HG02798 (cell line): ENCODE measurements at regions not wholly inside any gene's neighbourhood (a gene's known extent, or its start where the extent isn't known, plus 50 kb on each side); places are given as distances from the start of the nearest gene placed in this dataset.
"Not testable (repeated sequence)": the region's sequence is repeated elsewhere in the genome, so short reads cannot be mapped to it uniquely, and the experiment has no call there.

Experiments used
- ATAC-seq: cut with Tn5 transposase; IDR thresholded peaks from one replicate; pipeline ENCODE4 v1.9.1; 2021; ENCODE audit warnings: mild to moderate bottlenecking; ENCODE audit not compliant: unreplicated experiment, poor library complexity

- no peak for ATAC-seq
Observed at GRCh38 chr5:85512896-85513295, 1104.8 kb upstream of the COX7C start.

GRCh38 chr5:85515588-85515987, 1102.2 kb upstream of the COX7C start:
- no peak for ATAC-seq

GRCh38 chr5:85517386-85517785, 1100.4 kb upstream of the COX7C start:
- ATAC-seq, result no peak

- no peak for ATAC-seq
Observed at GRCh38 chr5:85533341-85534047, 1084.2 kb upstream of the COX7C start.

GRCh38 chr5:85538362-85538761, 1079.4 kb upstream of the COX7C start:
- no peak for ATAC-seq

- ATAC-seq, result no peak
Observed at GRCh38 chr5:85545129-85545528, 1072.6 kb upstream of the COX7C start.

- no peak for ATAC-seq
Observed at GRCh38 chr5:85549229-85549628, 1068.5 kb upstream of the COX7C start.

- no peak for ATAC-seq
Observed at GRCh38 chr5:85549836-85550599, 1067.7 kb upstream of the COX7C start.

- ATAC-seq, result no peak
Observed at GRCh38 chr5:85556464-85556863, 1061.3 kb upstream of the COX7C start.

GRCh38 chr5:85576666-85577065, 1041.1 kb upstream of the COX7C start:
- ATAC-seq, result no peak

- not testable (repeated sequence) for ATAC-seq
Observed at GRCh38 chr5:85587806-85588205, 1029.9 kb upstream of the COX7C start.

- ATAC-seq, result not testable (repeated sequence)
Observed at GRCh38 chr5:85588268-85588667, 1029.5 kb upstream of the COX7C start.

GRCh38 chr5:85590764-85591163, 1027.0 kb upstream of the COX7C start:
- ATAC-seq, result no peak

GRCh38 chr5:85591311-85591710, 1026.4 kb upstream of the COX7C start:
- no peak for ATAC-seq

- ATAC-seq, result no peak
Observed at GRCh38 chr5:85602843-85603242, 1014.9 kb upstream of the COX7C start.

- no peak for ATAC-seq
Observed at GRCh38 chr5:85604378-85604777, 1013.4 kb upstream of the COX7C start.

GRCh38 chr5:85604786-85605185, 1013.0 kb upstream of the COX7C start:
- no peak for ATAC-seq

- no peak for ATAC-seq
Observed at GRCh38 chr5:85605381-85605780, 1012.4 kb upstream of the COX7C start.

- ATAC-seq, result no peak
Observed at GRCh38 chr5:85614489-85614888, 1003.3 kb upstream of the COX7C start.

- no peak for ATAC-seq
Observed at GRCh38 chr5:85621668-85622067, 996.1 kb upstream of the COX7C start.

GRCh38 chr5:85628153-85628552, 989.6 kb upstream of the COX7C start:
- ATAC-seq, result no peak
